NCI-H1092 (cell line): ENCODE measurements at regions not wholly inside any gene's neighbourhood (a gene's known extent, or its start where the extent isn't known, plus 50 kb on each side); places are given as distances from the start of the nearest gene placed in this dataset.
"Not testable (repeated sequence)": the region's sequence is repeated elsewhere in the genome, so short reads cannot be mapped to it uniquely, and the experiment has no call there.

Experiments
- DNase-seq: peaks from one replicate; lab custom pipeline; 2025; lab: John Stamatoyannopoulos, UW

- DNase-seq: no peak
Measured at GRCh38 chr6:84871925-84872324, 107.5 kb upstream of the TBX18 start.

- no peak for DNase-seq
Measured at GRCh38 chr6:84870672-84871071, 106.3 kb upstream of the TBX18 start.

GRCh38 chr6:84868149-84868548 lies 103.8 kb upstream of the TBX18 start:
- DNase-seq: no peak

GRCh38 chr6:84867521-84867920 lies 103.1 kb upstream of the TBX18 start:
- DNase-seq: no peak

GRCh38 chr6:84866715-84867114 lies 102.3 kb upstream of the TBX18 start:
- no peak for DNase-seq

GRCh38 chr6:84865372-84865771 lies 101.0 kb upstream of the TBX18 start:
- not testable (repeated sequence) for DNase-seq

- DNase-seq: no peak
Measured at GRCh38 chr6:84862843-84863242, 98.4 kb upstream of the TBX18 start.

- no peak for DNase-seq
Measured at GRCh38 chr6:84860920-84861319, 96.5 kb upstream of the TBX18 start.

- DNase-seq: no peak
Measured at GRCh38 chr6:84860509-84860908, 96.1 kb upstream of the TBX18 start.

- DNase-seq: no peak
Measured at GRCh38 chr6:84854811-84855400, 90.5 kb upstream of the TBX18 start.

GRCh38 chr6:84853901-84854300 lies 89.5 kb upstream of the TBX18 start:
- DNase-seq: no peak

- DNase-seq: no peak
Measured at GRCh38 chr6:84848960-84849359, 84.6 kb upstream of the TBX18 start.

- DNase-seq: no peak
Measured at GRCh38 chr6:84847390-84848160, 83.2 kb upstream of the TBX18 start.

GRCh38 chr6:84842525-84843166 lies 78.2 kb upstream of the TBX18 start:
- no peak for DNase-seq

- not testable (repeated sequence) for DNase-seq
Measured at GRCh38 chr6:84837068-84837866, 72.9 kb upstream of the TBX18 start.

GRCh38 chr6:84836366-84836765 lies 72.0 kb upstream of the TBX18 start:
- DNase-seq: no peak

GRCh38 chr6:84835340-84835739 lies 70.9 kb upstream of the TBX18 start:
- DNase-seq: no peak

GRCh38 chr6:84831924-84832323 lies 67.5 kb upstream of the TBX18 start:
- not testable (repeated sequence) for DNase-seq

- no peak for DNase-seq
Measured at GRCh38 chr6:84825461-84825860, 61.1 kb upstream of the TBX18 start.

- DNase-seq: not testable (repeated sequence)
Measured at GRCh38 chr6:84821314-84821713, 56.9 kb upstream of the TBX18 start.

- no peak for DNase-seq
Measured at GRCh38 chr6:84816741-84817140, 52.3 kb upstream of the TBX18 start.
